ENCODE measurements at regions not wholly inside any gene's neighbourhood (a gene's known extent, or its start where the extent isn't known, plus 50 kb on each side); places are given as distances from the start of the nearest gene placed in this dataset.
"Not testable (repeated sequence)": the region's sequence is repeated elsewhere in the genome, so short reads cannot be mapped to it uniquely, and the experiment has no call there.

DNA sequence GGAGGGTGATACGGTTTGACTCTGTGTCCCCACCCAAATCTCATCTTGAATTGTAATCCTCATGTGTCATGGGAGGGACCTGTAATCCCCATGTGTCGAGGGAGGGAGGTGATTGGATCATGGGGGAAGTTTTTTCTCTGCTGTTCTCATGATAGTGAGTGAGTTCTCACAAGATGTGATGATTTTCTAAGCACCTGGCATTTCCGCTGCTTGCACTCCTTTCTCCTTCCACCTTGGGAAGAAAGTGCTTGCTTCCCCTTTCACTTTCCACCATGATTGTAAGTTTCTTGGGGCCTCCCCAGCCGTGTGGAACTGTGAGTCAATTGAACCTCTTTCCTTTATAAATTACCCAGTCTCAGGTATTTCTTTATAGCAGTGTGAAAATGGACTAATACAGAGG, 932.6 kb upstream of the LRATD1 start:
- not testable (repeated sequence) for TF ChIP-seq ZNF596 (tag by site-specific recombination; IDR thresholded peaks at IDR 0.05)
- TF ChIP-seq, protein P1, sequence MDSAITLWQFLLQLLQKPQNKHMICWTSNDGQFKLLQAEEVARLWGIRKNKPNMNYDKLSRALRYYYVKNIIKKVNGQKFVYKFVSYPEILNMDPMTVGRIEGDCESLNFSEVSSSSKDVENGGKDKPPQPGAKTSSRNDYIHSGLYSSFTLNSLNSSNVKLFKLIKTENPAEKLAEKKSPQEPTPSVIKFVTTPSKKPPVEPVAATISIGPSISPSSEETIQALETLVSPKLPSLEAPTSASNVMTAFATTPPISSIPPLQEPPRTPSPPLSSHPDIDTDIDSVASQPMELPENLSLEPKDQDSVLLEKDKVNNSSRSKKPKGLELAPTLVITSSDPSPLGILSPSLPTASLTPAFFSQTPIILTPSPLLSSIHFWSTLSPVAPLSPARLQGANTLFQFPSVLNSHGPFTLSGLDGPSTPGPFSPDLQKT (IDR thresholded peaks at IDR 0.05; ENCODE audit: borderline replicate concordance, low read depth, low read length), result not testable (repeated sequence)
- TF ChIP-seq, protein P2, sequence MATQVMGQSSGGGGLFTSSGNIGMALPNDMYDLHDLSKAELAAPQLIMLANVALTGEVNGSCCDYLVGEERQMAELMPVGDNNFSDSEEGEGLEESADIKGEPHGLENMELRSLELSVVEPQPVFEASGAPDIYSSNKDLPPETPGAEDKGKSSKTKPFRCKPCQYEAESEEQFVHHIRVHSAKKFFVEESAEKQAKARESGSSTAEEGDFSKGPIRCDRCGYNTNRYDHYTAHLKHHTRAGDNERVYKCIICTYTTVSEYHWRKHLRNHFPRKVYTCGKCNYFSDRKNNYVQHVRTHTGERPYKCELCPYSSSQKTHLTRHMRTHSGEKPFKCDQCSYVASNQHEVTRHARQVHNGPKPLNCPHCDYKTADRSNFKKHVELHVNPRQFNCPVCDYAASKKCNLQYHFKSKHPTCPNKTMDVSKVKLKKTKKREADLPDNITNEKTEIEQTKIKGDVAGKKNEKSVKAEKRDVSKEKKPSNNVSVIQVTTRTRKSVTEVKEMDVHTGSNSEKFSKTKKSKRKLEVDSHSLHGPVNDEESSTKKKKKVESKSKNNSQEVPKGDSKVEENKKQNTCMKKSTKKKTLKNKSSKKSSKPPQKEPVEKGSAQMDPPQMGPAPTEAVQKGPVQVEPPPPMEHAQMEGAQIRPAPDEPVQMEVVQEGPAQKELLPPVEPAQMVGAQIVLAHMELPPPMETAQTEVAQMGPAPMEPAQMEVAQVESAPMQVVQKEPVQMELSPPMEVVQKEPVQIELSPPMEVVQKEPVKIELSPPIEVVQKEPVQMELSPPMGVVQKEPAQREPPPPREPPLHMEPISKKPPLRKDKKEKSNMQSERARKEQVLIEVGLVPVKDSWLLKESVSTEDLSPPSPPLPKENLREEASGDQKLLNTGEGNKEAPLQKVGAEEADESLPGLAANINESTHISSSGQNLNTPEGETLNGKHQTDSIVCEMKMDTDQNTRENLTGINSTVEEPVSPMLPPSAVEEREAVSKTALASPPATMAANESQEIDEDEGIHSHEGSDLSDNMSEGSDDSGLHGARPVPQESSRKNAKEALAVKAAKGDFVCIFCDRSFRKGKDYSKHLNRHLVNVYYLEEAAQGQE (tag by site-specific recombination; IDR thresholded peaks at IDR 0.05), result not testable (repeated sequence)
